ENCODE measurements at regions not wholly inside any gene's neighbourhood (a gene's known extent, or its start where the extent isn't known, plus 50 kb on each side); places are given as distances from the start of the nearest gene placed in this dataset.

- 87 to 94% (median 89%) methylated on average over 15 of the region's 15 CpGs for WGBS, 3 donors
- no peak overlapping the region for H3K27ac ChIP-seq (ENCODE audit: low read depth, low read length)
These were observed 231.8 kb upstream of the PITRM1 start for GRCh38 chr10:3404381-3404780.

GRCh38 chr10:3402187-3402751 lies 229.7 kb upstream of the PITRM1 start:
- no peak overlapping the region for H3K27ac ChIP-seq (ENCODE audit: low read depth, low read length)
- WGBS, 3 donors = 82 to 91% (median 85%) methylated on average over 10 of the region's 10 CpGs

DNA sequence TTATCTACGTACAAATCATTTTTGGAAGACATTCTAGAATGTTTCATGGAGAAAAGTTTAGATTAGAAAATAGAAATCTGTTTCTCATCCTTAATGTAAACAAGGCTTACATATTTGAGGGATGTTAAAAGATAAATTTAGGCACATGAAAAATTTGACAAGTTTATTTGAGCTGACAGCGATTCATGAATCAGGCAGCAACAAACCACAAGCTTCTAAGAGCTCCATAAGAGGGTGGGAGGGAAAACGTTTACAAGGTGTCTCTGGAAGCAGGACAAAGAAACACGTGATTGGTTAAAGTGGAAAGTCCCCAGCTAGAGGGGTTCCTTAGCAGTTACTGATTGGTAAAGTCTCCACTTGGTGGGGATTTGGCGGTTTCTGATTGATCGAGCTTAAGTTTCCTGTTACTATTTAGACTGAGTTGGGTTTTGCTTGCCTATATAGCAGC lies 228.9 kb upstream of the PITRM1 start:
- H3K27ac ChIP-seq (ENCODE audit: low read depth, low read length) = no peak overlapping the region
- 73 to 86% (median 86%) methylated on average over 6 of the region's 6 CpGs for WGBS, 3 donors

DNA sequence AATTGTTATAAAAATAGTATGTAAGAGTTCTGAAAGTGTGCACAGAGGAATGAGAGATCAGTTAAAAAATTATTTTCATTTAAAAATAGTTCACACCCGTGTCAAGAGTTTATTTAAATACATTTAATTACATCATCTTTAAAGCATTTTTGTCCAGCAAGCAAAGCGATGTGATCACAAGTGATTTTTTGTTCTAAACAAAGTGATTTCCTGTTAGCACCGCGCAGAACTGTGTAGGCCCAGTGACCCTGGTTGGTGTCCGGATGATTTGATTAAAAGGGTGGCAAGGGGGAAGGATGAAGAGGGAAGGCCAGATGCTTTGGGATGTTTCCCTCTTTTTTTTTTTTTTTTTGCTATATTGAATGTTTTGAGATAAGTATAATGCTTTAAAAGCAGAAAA lies 227.8 kb upstream of the PITRM1 start:
- no peak overlapping the region for H3K27ac ChIP-seq (ENCODE audit: low read depth, low read length)

DNA sequence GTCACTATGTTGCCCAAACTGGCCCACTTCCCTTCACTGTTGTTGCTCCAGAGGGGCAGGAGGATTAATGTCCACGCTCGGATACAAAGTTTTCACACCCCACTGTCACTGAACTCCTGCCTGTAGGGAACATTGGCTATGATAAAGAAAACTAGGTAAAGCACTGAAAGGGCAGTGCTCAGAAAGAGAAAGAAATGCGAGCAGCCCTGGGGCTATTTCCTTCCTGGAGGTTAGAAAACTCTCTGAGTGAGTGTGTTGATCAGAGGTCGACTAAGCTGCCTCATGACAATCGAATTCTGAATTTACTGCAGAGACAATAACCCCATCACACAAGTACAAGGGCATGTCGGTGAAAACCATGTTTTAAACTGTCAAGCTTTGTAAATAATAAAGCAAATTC lies 227.2 kb upstream of the PITRM1 start:
- WGBS, 3 donors = 43 to 53% (median 52%) methylated on average over 6 of the region's 6 CpGs
- H3K27ac ChIP-seq (ENCODE audit: low read depth, low read length) = no peak overlapping the region

More for the DNA sequence above, 227.8 kb upstream of the PITRM1 start:
- WGBS, 3 donors = 43 to 61% (median 52%) methylated on average over 5 of the region's 5 CpGs

DNA sequence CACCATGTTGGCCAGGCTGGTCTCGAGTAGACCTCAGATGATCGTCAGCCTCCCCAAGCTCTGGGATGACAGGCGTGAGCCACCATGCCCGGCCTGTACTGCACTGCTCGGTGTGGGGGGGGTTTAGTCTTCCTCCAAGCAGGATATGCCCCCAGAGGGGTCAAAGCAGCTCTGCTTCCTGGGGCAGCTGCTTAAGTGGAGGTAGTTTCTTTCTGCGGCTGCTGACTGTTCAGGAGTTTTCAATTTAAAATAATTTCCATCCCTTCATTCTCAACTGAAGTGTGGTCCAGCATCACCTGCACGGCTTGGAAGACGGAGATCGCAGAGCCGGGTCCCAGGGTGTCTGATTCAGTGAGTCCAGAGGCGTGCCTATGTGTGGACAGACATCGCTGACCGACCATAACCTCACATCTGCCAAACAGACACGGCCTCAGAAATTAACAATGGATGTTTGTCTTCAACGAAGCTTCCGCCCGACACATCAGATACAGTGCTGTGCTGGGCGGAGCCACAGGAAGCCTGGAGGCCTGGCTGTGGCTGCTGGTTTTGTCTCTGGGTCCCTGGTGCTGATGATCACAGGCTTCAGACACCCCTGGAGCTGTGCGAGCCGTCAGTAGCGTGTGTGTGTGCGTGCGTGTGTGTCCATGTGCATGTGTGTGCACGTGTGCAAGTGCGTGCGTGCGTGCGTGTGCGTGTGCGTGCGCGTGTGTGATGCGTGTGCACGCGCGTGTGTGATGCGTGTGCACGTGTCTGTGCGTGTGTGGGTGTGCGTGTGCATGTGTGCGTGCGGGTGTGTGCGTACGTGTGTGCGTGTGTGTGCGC lies 226.5 kb upstream of the PITRM1 start:
- H3K27ac ChIP-seq (ENCODE audit: low read depth, low read length) = no peak overlapping the region
- WGBS, 3 donors = 82 to 86% (median 85%) methylated on average over 46 of the region's 46 CpGs

DNA sequence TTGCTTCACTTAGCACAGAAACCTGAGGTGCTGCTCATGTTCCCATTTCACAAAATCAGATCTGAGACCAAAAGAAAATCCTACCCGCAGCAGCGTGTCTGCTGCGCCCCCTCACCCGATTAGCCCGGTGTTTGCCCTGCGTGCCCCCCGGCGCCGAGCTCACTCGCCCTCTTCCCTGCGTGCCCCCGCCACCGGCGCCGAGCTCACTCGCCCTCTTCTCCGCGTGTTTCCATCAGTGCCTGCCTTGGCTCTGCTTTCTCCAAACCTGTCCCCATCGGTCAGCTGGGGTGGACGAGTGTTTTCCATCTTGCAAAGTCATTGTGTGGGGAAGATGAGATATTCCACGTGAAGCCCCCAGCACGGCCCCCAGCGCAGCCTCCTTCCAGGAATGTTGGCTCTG lies 225.3 kb upstream of the PITRM1 start:
- 85 to 91% (median 90%) methylated on average over 23 of the region's 23 CpGs for WGBS, 3 donors
- H3K27ac ChIP-seq (ENCODE audit: low read depth, low read length) = no peak overlapping the region

DNA sequence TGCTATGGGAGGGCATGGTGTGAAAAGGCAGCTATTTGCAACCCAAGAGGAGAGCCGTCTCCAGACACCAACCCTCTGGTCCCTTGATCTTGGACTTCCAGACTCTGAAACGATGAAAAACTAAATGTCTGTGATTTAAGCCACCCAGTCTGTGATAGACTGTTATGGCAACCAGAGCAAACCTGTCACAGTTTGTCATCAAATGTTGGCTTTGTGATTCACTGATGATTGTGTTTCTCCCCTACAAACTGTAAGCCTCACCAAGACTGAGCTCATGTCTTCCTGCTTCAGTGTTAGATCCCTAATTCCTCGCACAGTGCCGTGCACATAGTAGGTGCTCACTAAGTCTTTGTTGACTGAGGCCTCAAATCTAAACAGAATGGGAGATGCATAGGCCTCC lies 224.6 kb upstream of the PITRM1 start:
- WGBS, 3 donors = 67 to 87% (median 86%) methylated on average over 4 of the region's 4 CpGs
- H3K27ac ChIP-seq (ENCODE audit: low read depth, low read length) = no peak overlapping the region

GRCh38 chr10:3396116-3396515 lies 223.5 kb upstream of the PITRM1 start:
- H3K27ac ChIP-seq (ENCODE audit: low read depth, low read length) = no peak overlapping the region
- 60 to 91% (median 89%) methylated on average over 10 of the region's 10 CpGs for WGBS, 3 donors

- no peak overlapping the region for H3K27ac ChIP-seq (ENCODE audit: low read depth, low read length)
- WGBS, 3 donors = 37 to 76% (median 74%) methylated on average over 6 of the region's 6 CpGs
These were observed 222.9 kb upstream of the PITRM1 start for GRCh38 chr10:3395458-3395861.

DNA sequence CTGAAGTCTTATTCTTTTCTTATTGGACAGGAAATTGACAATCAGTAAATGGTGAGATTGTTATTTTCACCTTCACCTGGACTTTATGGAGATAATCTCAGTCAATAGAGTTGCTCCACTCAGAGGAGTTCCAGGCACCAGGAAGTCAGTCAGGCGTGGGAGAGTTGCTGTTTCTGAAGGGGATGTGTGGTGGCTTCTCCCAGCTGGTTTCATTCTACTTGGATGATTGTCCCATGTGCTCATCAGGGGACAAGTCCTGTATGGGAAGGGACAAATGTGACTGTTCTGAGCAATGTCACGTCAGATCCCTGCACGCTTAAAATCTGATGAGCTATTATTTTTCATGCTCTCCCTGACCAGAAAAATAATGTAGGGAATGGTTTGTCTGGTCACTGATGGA lies 222.5 kb upstream of the PITRM1 start:
- H3K27ac ChIP-seq (ENCODE audit: low read depth, low read length) = no peak overlapping the region
- 78 to 89% (median 87%) methylated on average over 3 of the region's 3 CpGs for WGBS, 3 donors

- WGBS, 3 donors = 55 to 80% (median 56%) methylated on average over 2 of the region's 2 CpGs
- H3K27ac ChIP-seq (ENCODE audit: low read depth, low read length) = no peak overlapping the region
These were observed 221.4 kb upstream of the PITRM1 start for GRCh38 chr10:3393958-3394357.

GRCh38 chr10:3391657-3392056 lies 219.1 kb upstream of the PITRM1 start:
- WGBS, 3 donors = 92 to 100% (median 95%) methylated on average over 1 of the region's 1 CpG
- H3K27ac ChIP-seq (ENCODE audit: low read depth, low read length) = no peak overlapping the region

GRCh38 chr10:3389130-3389529 lies 216.5 kb upstream of the PITRM1 start:
- WGBS, 3 donors = 57 to 76% (median 69%) methylated on average over 10 of the region's 10 CpGs
- H3K27ac ChIP-seq (ENCODE audit: low read depth, low read length) = no peak overlapping the region

DNA sequence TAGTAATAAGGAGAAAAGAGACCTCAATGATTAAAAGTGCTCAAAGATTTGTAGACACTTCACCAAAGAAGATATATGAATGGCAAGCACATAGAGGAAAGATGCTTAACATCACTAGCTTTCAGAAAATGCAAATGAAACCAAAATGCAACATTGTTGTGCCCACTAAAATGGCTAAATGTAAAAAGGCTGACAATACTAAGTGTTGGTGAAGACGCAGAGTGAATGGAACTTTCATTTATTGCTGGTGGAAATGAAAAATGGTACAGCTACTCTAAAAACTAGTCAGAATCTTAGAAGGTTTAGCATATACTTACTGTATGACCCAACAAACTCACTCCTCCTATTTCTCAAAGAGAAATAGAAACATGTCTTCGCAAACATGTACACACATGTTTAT lies 212.9 kb upstream of the PITRM1 start:
- WGBS, 3 donors = 96 to 100% (median 97%) methylated on average over 2 of the region's 2 CpGs
- H3K27ac ChIP-seq (ENCODE audit: low read depth, low read length) = no peak overlapping the region

DNA sequence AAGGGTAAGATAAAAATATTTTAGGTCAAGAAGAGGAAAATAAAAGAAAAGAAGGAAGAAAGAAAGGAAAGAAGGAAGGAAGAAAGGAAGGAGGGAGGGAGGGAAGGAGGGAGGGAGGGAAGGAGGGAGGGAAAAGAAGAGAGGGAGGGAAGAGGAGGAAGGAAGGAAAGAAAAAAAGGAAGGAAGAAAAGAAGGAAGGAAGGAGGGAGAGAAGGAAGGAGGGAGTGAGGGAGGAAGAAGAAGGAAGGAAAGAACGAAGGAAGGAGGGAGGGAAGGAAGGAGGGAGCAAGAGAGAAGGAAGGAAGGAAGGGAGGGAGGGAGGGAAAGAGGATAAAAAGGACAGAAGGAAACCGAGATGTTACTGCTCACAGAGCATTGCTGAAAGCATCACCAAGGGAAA lies 209.5 kb upstream of the PITRM1 start:
- no peak overlapping the region for H3K27ac ChIP-seq (ENCODE audit: low read depth, low read length)
- 51 to 83% (median 76%) methylated on average over 2 of the region's 2 CpGs for WGBS, 3 donors

DNA sequence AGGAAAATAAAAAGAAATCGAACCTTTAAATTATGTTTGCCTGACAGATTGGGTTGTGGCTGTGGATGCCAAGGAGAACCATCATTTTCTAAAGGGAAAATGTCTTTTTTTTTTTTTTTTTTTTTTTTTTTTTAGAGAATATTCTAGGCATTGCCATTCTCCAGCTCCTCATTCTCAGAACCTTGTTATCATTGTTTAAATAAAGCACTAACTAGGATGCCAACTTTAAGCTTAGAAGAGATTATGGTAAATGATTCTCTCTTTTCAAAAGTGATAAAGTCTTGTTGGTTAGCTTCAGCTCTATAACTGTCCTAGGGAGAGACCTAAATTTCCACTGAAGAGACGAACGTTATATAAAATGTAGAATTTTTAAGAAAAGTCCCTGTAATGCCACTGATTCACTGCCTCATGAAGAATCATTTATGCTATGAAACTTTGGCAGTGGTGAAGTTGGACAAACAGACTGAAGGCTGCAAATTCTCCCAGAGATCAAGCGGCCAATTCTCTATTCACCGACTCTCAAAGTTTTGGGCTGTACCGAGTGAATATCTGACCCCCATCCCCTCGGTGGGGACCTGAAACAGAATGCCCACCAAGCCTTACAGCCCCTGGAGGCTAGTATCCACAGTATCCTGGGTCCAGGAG lies 207.9 kb upstream of the PITRM1 start:
- 67 to 91% (median 90%) methylated on average over 7 of the region's 7 CpGs for WGBS, 3 donors
- no peak overlapping the region for H3K27ac ChIP-seq (ENCODE audit: low read depth, low read length)

GRCh38 chr10:3376631-3377030 lies 204.0 kb upstream of the PITRM1 start:
- H3K27ac ChIP-seq (ENCODE audit: low read depth, low read length) = no peak overlapping the region
- WGBS, 3 donors = 93 to 97% (median 94%) methylated on average over 17 of the region's 17 CpGs

GRCh38 chr10:3375505-3375904 lies 202.9 kb upstream of the PITRM1 start:
- 83 to 92% (median 84%) methylated on average over 5 of the region's 5 CpGs for WGBS, 3 donors
- H3K27ac ChIP-seq (ENCODE audit: low read depth, low read length) = no peak overlapping the region

- no peak overlapping the region for H3K27ac ChIP-seq (ENCODE audit: low read depth, low read length)
- WGBS, 3 donors = 67 to 91% (median 80%) methylated on average over 2 of the region's 2 CpGs
These were observed 202.3 kb upstream of the PITRM1 start for GRCh38 chr10:3374914-3375313.

All from adipose tissue (tissue), 3 donors.